ENCODE measurements at regions not wholly inside any gene's neighbourhood (a gene's known extent, or its start where the extent isn't known, plus 50 kb on each side); places are given as distances from the start of the nearest gene placed in this dataset.

DNA sequence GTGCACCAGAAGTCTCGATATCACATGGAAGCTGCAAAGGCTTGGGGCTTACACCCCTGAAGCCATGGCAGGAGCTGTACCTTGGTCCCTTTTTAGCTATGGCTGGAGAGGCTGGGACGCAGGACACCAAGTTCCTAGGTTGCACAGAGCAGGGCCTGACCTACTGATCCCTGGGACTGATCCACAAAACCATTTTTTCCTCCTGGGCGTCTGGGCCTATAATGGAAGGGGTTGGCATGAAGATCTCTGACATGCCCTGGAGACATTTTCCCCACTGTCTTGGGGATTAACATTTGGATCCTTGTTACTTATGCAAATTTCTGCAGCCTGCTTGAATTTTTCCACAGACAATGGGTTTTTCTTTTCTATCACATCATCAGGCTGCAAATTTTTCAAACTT lies 286.7 kb upstream of the PTPRD start:
- TF ChIP-seq CTCF (conservative IDR thresholded peaks at IDR 0.05; ENCODE audit: low read length): no peak
- DNase-seq (ENCODE audit: low read depth): no peak
- H3K4me3 ChIP-seq (ENCODE audit: low read length): no peak overlapping the region

- TF ChIP-seq CTCF (conservative IDR thresholded peaks at IDR 0.05; ENCODE audit: low read length): no peak
- DNase-seq (ENCODE audit: low read depth): no peak
Measured at GRCh38 chr9:10903969-10904368, 291.2 kb upstream of the PTPRD start.

DNA sequence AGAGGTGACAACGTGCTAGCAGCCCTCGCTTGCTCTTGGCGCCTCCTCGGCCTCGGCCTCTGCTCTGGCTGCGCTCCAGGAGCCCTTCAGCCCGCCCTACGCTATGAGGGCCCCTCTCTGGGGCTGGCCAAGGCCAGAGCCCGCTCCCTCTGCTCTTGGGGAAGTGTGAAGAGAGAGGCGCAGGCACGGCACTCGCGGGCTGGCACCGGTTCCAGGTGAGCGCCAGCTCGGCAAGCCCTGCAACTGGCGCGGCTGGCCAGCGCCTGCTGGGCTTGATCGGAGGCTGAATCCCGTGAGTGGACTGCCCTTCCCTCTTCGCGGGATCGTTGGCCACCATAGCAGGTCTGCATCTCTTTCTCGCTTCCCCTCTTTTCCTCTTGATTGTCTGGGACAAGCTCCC lies 298.0 kb upstream of the PTPRD start:
- no peak for TF ChIP-seq CTCF (conservative IDR thresholded peaks at IDR 0.05; ENCODE audit: low read length)
- no peak for DNase-seq (ENCODE audit: low read depth)
- H3K4me3 ChIP-seq (ENCODE audit: low read length): no peak overlapping the region

More at GRCh38 chr9:10903969-10904368, 291.2 kb upstream of the PTPRD start:
- H3K4me3 ChIP-seq (ENCODE audit: low read length): no peak overlapping the region

- H3K4me3 ChIP-seq (ENCODE audit: low read length): no peak overlapping the region
- no peak for TF ChIP-seq CTCF (conservative IDR thresholded peaks at IDR 0.05; ENCODE audit: low read length)
- DNase-seq (ENCODE audit: low read depth): no peak
Measured at GRCh38 chr9:10911373-10911772, 298.6 kb upstream of the PTPRD start.

GRCh38 chr9:10917001-10917400 lies 304.2 kb upstream of the PTPRD start:
- no peak for TF ChIP-seq CTCF (conservative IDR thresholded peaks at IDR 0.05; ENCODE audit: low read length)
- no peak for DNase-seq (ENCODE audit: low read depth)
- no peak overlapping the region for H3K4me3 ChIP-seq (ENCODE audit: low read length)

DNA sequence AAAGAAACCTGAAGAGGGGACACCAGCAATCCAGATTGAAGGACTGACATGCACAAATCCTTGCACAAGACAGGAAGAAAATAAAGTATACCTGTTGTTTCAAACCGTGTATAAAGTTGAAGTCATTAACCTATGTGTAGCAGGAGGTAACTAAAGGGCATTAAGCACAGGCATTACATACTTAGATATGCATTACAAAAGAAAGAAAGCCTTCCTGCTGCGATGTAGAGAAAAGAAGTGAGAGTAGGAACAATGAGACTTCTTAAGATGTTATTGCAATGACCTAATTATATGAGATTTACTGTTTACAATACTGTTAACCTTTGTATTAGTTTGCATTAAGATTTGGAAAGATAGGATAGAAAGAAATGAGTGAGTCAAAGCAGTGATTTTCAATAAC lies 308.9 kb upstream of the PTPRD start:
- DNase-seq (ENCODE audit: low read depth): no peak
- no peak for TF ChIP-seq CTCF (conservative IDR thresholded peaks at IDR 0.05; ENCODE audit: low read length)
- no peak overlapping the region for H3K4me3 ChIP-seq (ENCODE audit: low read length)

DNA sequence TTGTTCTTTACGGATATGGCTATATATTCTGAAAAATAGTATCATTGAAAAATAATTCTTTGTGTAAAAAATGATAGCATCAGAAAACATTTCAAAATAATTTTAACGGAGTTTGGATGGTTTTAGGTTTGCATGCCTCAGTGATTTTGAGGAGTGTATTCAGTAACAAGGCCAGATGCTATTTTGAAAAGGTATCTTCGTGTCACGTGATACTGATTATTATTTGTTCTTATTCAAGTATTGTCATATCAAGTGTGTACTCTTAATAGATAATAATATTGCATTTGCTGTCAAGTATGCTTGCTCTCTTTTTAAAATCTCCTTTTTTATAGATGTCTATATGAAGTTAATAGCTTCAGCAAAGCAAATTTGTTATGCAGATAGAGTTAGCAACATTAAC lies 313.1 kb upstream of the PTPRD start:
- no peak for DNase-seq (ENCODE audit: low read depth)
- TF ChIP-seq CTCF (conservative IDR thresholded peaks at IDR 0.05; ENCODE audit: low read length): no peak
- H3K4me3 ChIP-seq (ENCODE audit: low read length): no peak overlapping the region
